ENCODE measurements at regions not wholly inside any gene's neighbourhood (a gene's known extent, or its start where the extent isn't known, plus 50 kb on each side); places are given as distances from the start of the nearest gene placed in this dataset.

GRCh38 chr13:65560936-65561335 lies 1669.2 kb downstream of the PCDH9 start:
- H3K27me3 ChIP-seq (replicated peaks; ENCODE audit: control insufficient read depth, insufficient read depth, low read length, poor library complexity, severe bottlenecking): no peaks in the 10 kb centered on the region
- H3K4me3 ChIP-seq (ENCODE audit: insufficient read depth, low read depth, low read length, poor library complexity, severe bottlenecking): no peak overlapping the region
- no peaks in the 10 kb centered on the region for H3K4me1 ChIP-seq (ENCODE audit: control insufficient read depth, insufficient read depth, low read length, poor library complexity, severe bottlenecking)
- no peak for DNase-seq
- H3K36me3 ChIP-seq (ENCODE audit: control insufficient read depth, insufficient read depth, low read length): no peaks in the 10 kb centered on the region
- no peak overlapping the region for H3K27ac ChIP-seq (ENCODE audit: insufficient read depth, low read length, poor library complexity, severe bottlenecking)
- H3K9me3 ChIP-seq (ENCODE audit: control insufficient read depth, low read length): no peaks in the 10 kb centered on the region

- Histone ChIP-seq H3K27me3 (replicated peaks; ENCODE audit: control insufficient read depth, insufficient read depth, low read length, poor library complexity, severe bottlenecking) (no peaks in the 10 kb centered on the region), H3K9me3 (ENCODE audit: control insufficient read depth, low read length) (no peaks in the 10 kb centered on the region), H3K4me1 (ENCODE audit: control insufficient read depth, insufficient read depth, low read length, poor library complexity, severe bottlenecking) (no peaks in the 10 kb centered on the region), H3K4me3 (ENCODE audit: insufficient read depth, low read depth, low read length, poor library complexity, severe bottlenecking) (no peak overlapping the region), H3K36me3 (ENCODE audit: control insufficient read depth, insufficient read depth, low read length) (no peaks in the 10 kb centered on the region), H3K27ac (ENCODE audit: insufficient read depth, low read length, poor library complexity, severe bottlenecking) (no peak overlapping the region)
- DNase-seq: no peak
These were observed 1674.2 kb downstream of the PCDH9 start for GRCh38 chr13:65555962-65556361.

- H3K27ac ChIP-seq (ENCODE audit: insufficient read depth, low read length, poor library complexity, severe bottlenecking): no peak overlapping the region
- no peak for DNase-seq
- H3K27me3 ChIP-seq (replicated peaks; ENCODE audit: control insufficient read depth, insufficient read depth, low read length, poor library complexity, severe bottlenecking): no peaks in the 10 kb centered on the region
- H3K4me1 ChIP-seq (ENCODE audit: control insufficient read depth, insufficient read depth, low read length, poor library complexity, severe bottlenecking): no peaks in the 10 kb centered on the region
- H3K36me3 ChIP-seq (ENCODE audit: control insufficient read depth, insufficient read depth, low read length): no peaks in the 10 kb centered on the region
- H3K9me3 ChIP-seq (ENCODE audit: control insufficient read depth, low read length): no peaks in the 10 kb centered on the region
- H3K4me3 ChIP-seq (ENCODE audit: insufficient read depth, low read depth, low read length, poor library complexity, severe bottlenecking): no peak overlapping the region
These were observed 1676.9 kb downstream of the PCDH9 start for GRCh38 chr13:65553096-65553727.

- no peak for DNase-seq
- Histone ChIP-seq H3K27ac (ENCODE audit: insufficient read depth, low read length, poor library complexity, severe bottlenecking) (no peak overlapping the region), H3K9me3 (ENCODE audit: control insufficient read depth, low read length) (no peaks in the 10 kb centered on the region), H3K4me1 (ENCODE audit: control insufficient read depth, insufficient read depth, low read length, poor library complexity, severe bottlenecking) (no peaks in the 10 kb centered on the region), H3K4me3 (ENCODE audit: insufficient read depth, low read depth, low read length, poor library complexity, severe bottlenecking) (no peak overlapping the region), H3K36me3 (ENCODE audit: control insufficient read depth, insufficient read depth, low read length) (no peaks in the 10 kb centered on the region), H3K27me3 (replicated peaks; ENCODE audit: control insufficient read depth, insufficient read depth, low read length, poor library complexity, severe bottlenecking) (no peaks in the 10 kb centered on the region)
These were observed 1678.9 kb downstream of the PCDH9 start for GRCh38 chr13:65551208-65551607.

- Histone ChIP-seq H3K4me1 (ENCODE audit: control insufficient read depth, insufficient read depth, low read length, poor library complexity, severe bottlenecking) (no peaks in the 10 kb centered on the region), H3K27ac (ENCODE audit: insufficient read depth, low read length, poor library complexity, severe bottlenecking) (no peak overlapping the region), H3K4me3 (ENCODE audit: insufficient read depth, low read depth, low read length, poor library complexity, severe bottlenecking) (no peak overlapping the region), H3K9me3 (ENCODE audit: control insufficient read depth, low read length) (no peaks in the 10 kb centered on the region), H3K27me3 (replicated peaks; ENCODE audit: control insufficient read depth, insufficient read depth, low read length, poor library complexity, severe bottlenecking) (no peaks in the 10 kb centered on the region), H3K36me3 (ENCODE audit: control insufficient read depth, insufficient read depth, low read length) (no peaks in the 10 kb centered on the region)
- no peak for DNase-seq
These were observed 1690.0 kb downstream of the PCDH9 start for GRCh38 chr13:65540175-65540574.

GRCh38 chr13:65535370-65535769 lies 1694.8 kb downstream of the PCDH9 start:
- Histone ChIP-seq H3K9me3 (ENCODE audit: control insufficient read depth, low read length) (no peaks in the 10 kb centered on the region), H3K27ac (ENCODE audit: insufficient read depth, low read length, poor library complexity, severe bottlenecking) (no peak overlapping the region), H3K4me1 (ENCODE audit: control insufficient read depth, insufficient read depth, low read length, poor library complexity, severe bottlenecking) (no peaks in the 10 kb centered on the region), H3K36me3 (ENCODE audit: control insufficient read depth, insufficient read depth, low read length) (no peaks in the 10 kb centered on the region), H3K4me3 (ENCODE audit: insufficient read depth, low read depth, low read length, poor library complexity, severe bottlenecking) (no peak overlapping the region), H3K27me3 (replicated peaks; ENCODE audit: control insufficient read depth, insufficient read depth, low read length, poor library complexity, severe bottlenecking) (no peaks in the 10 kb centered on the region)
- DNase-seq: no peak

GRCh38 chr13:65532231-65532630 lies 1697.9 kb downstream of the PCDH9 start:
- Histone ChIP-seq H3K36me3 (ENCODE audit: control insufficient read depth, insufficient read depth, low read length) (no peaks in the 10 kb centered on the region), H3K27ac (ENCODE audit: insufficient read depth, low read length, poor library complexity, severe bottlenecking) (no peak overlapping the region), H3K4me3 (ENCODE audit: insufficient read depth, low read depth, low read length, poor library complexity, severe bottlenecking) (no peak overlapping the region), H3K4me1 (ENCODE audit: control insufficient read depth, insufficient read depth, low read length, poor library complexity, severe bottlenecking) (no peaks in the 10 kb centered on the region), H3K9me3 (ENCODE audit: control insufficient read depth, low read length) (no peaks in the 10 kb centered on the region), H3K27me3 (replicated peaks; ENCODE audit: control insufficient read depth, insufficient read depth, low read length, poor library complexity, severe bottlenecking) (no peaks in the 10 kb centered on the region)
- DNase-seq: no peak

- no peaks in the 10 kb centered on the region for H3K36me3 ChIP-seq (ENCODE audit: control insufficient read depth, insufficient read depth, low read length)
- H3K27me3 ChIP-seq (replicated peaks; ENCODE audit: control insufficient read depth, insufficient read depth, low read length, poor library complexity, severe bottlenecking): no peaks in the 10 kb centered on the region
- no peak for DNase-seq
- no peak overlapping the region for H3K27ac ChIP-seq (ENCODE audit: insufficient read depth, low read length, poor library complexity, severe bottlenecking)
- H3K4me3 ChIP-seq (ENCODE audit: insufficient read depth, low read depth, low read length, poor library complexity, severe bottlenecking): no peak overlapping the region
- H3K9me3 ChIP-seq (ENCODE audit: control insufficient read depth, low read length): no peaks in the 10 kb centered on the region
- no peaks in the 10 kb centered on the region for H3K4me1 ChIP-seq (ENCODE audit: control insufficient read depth, insufficient read depth, low read length, poor library complexity, severe bottlenecking)
These were observed 1699.4 kb downstream of the PCDH9 start for GRCh38 chr13:65530688-65531087.

GRCh38 chr13:65529541-65529940 lies 1700.6 kb downstream of the PCDH9 start:
- Histone ChIP-seq H3K4me1 (ENCODE audit: control insufficient read depth, insufficient read depth, low read length, poor library complexity, severe bottlenecking) (no peaks in the 10 kb centered on the region), H3K27me3 (replicated peaks; ENCODE audit: control insufficient read depth, insufficient read depth, low read length, poor library complexity, severe bottlenecking) (no peaks in the 10 kb centered on the region), H3K9me3 (ENCODE audit: control insufficient read depth, low read length) (no peaks in the 10 kb centered on the region), H3K4me3 (ENCODE audit: insufficient read depth, low read depth, low read length, poor library complexity, severe bottlenecking) (no peak overlapping the region), H3K27ac (ENCODE audit: insufficient read depth, low read length, poor library complexity, severe bottlenecking) (no peak overlapping the region), H3K36me3 (ENCODE audit: control insufficient read depth, insufficient read depth, low read length) (no peaks in the 10 kb centered on the region)
- DNase-seq: no peak

GRCh38 chr13:65508745-65509144 lies 1721.4 kb downstream of the PCDH9 start:
- DNase-seq: no peak
- Histone ChIP-seq H3K9me3 (ENCODE audit: control insufficient read depth, low read length) (no peaks in the 10 kb centered on the region), H3K27me3 (replicated peaks; ENCODE audit: control insufficient read depth, insufficient read depth, low read length, poor library complexity, severe bottlenecking) (no peaks in the 10 kb centered on the region), H3K4me3 (ENCODE audit: insufficient read depth, low read depth, low read length, poor library complexity, severe bottlenecking) (no peak overlapping the region), H3K27ac (ENCODE audit: insufficient read depth, low read length, poor library complexity, severe bottlenecking) (no peak overlapping the region), H3K36me3 (ENCODE audit: control insufficient read depth, insufficient read depth, low read length) (no peaks in the 10 kb centered on the region), H3K4me1 (ENCODE audit: control insufficient read depth, insufficient read depth, low read length, poor library complexity, severe bottlenecking) (no peaks in the 10 kb centered on the region)

Data from effector memory CD4-positive, alpha-beta T cell (primary cell).